Neural progenitor cell (in vitro differentiated cells): ENCODE measurements at regions not wholly inside any gene's neighbourhood (a gene's known extent, or its start where the extent isn't known, plus 50 kb on each side); places are given as distances from the start of the nearest gene placed in this dataset.

Experiments used
- DNase-seq: peaks from one replicate; pipeline ENCODE4 v3.0.0-alpha.2; 2016; ENCODE audit warnings: low spot score
- H2AFZ ChIP-seq: fragments of 200-600 bp; sonication (generic); replicated peaks from 2 replicates; pipeline ENCODE4 v1.6.1; 2016; ENCODE audit warnings: antibody characterized with exemption
- H3F3A ChIP-seq: fragments of 200-600 bp; sonication (generic); 2 replicates; pipeline ENCODE4 v1.6.1; 2016; ENCODE audit warnings: antibody characterized with exemption, low read depth
- H3K27ac ChIP-seq: fragments of 200-600 bp; sonication (generic); 2 replicates; pipeline ENCODE4 v1.5.1; 2016; ENCODE audit warnings: mild to moderate bottlenecking
- H3K27me3 ChIP-seq: fragments of 200-600 bp; sonication (generic); 2 replicates; pipeline ENCODE4 v1.6.1; 2016; ENCODE audit warnings: mild to moderate bottlenecking, moderate library complexity
- H3K36me3 ChIP-seq: fragments of 200-600 bp; sonication (generic); 2 replicates; pipeline ENCODE4 v1.5.1; 2016
- H3K4me1 ChIP-seq: fragments of 200-600 bp; sonication (generic); 2 replicates; pipeline ENCODE4 v1.6.1; 2016; ENCODE audit warnings: mixed run types
- H3K4me2 ChIP-seq: fragments of 200-600 bp; sonication (generic); 2 replicates; pipeline ENCODE4 v1.6.1; 2016
- H3K4me3 ChIP-seq: fragments of 200-600 bp; sonication (generic); 2 replicates; pipeline ENCODE4 v1.5.1; 2016
- H3K79me2 ChIP-seq: fragments of 200-600 bp; sonication (generic); 2 replicates; pipeline ENCODE4 v1.6.1; 2016; ENCODE audit warnings: low read depth
- H3K9ac ChIP-seq: fragments of 200-600 bp; sonication (generic); 2 replicates; pipeline ENCODE4 v1.6.1; 2016
- H3K9me3 ChIP-seq: fragments of 200-600 bp; sonication (generic); 2 replicates; pipeline ENCODE4 v1.5.1; 2016; ENCODE audit warnings: low read depth
- H4K20me1 ChIP-seq: fragments of 200-600 bp; sonication (generic); 2 replicates; pipeline ENCODE4 v1.6.1; 2016; ENCODE audit warnings: low read depth
- H3K27ac Mint-ChIP-seq: 3 replicates; pipeline ENCODE4 v1.8.0; 2021; ENCODE audit warnings: mixed read lengths
- H3K27me3 Mint-ChIP-seq: 2 replicates; pipeline ENCODE4 v1.8.0; 2022; ENCODE audit warnings: low read depth, mild to moderate bottlenecking, inconsistent platforms, moderate library complexity, mixed read lengths; ENCODE audit not compliant: insufficient read depth
- H3K36me3 Mint-ChIP-seq: 3 replicates; pipeline ENCODE4 v1.8.0; 2021; ENCODE audit warnings: mixed read lengths
- H3K4me1 Mint-ChIP-seq: 3 replicates; pipeline ENCODE4 v1.8.0; 2021; ENCODE audit warnings: mixed read lengths
- H3K4me3 Mint-ChIP-seq: 3 replicates; pipeline ENCODE4 v1.8.0; 2021; ENCODE audit warnings: mild to moderate bottlenecking, moderate library complexity, mixed read lengths
- H3K9me3 Mint-ChIP-seq: 3 replicates; pipeline ENCODE4 v1.8.0; 2020; ENCODE audit warnings: mixed read lengths
- CTCF ChIP-seq: fragments of 200-600 bp; sonication (generic); IDR thresholded peaks from 2 replicates; pipeline ENCODE4 v1.5.1; 2017; ENCODE audit warnings: antibody characterized with exemption, mild to moderate bottlenecking
- EZH2 ChIP-seq: fragments of 200-600 bp; sonication (generic); IDR thresholded peaks from 2 replicates; pipeline ENCODE4 v1.6.1; 2017; ENCODE audit warnings: antibody characterized with exemption, mild to moderate bottlenecking, moderate library complexity
- EZH2phosphoT487 ChIP-seq: fragments of 200-600 bp; sonication (generic); IDR thresholded peaks from 2 replicates; pipeline ENCODE4 v1.6.1; 2017; ENCODE audit warnings: antibody characterized with exemption

- no peak for DNase-seq
- H3K27ac Mint-ChIP-seq: no peak overlapping the region
- no peaks in the 10 kb centered on the region for H3K9me3 ChIP-seq
- no peak overlapping the region for H3K4me3 Mint-ChIP-seq
- H3K4me2 ChIP-seq: no peak overlapping the region
- no peaks in the 10 kb centered on the region for H3K79me2 ChIP-seq
- peaks cover 14% of the 10 kb centered on the region for H3K36me3 Mint-ChIP-seq
- TF ChIP-seq EZH2phosphoT487: no peak
- TF ChIP-seq CTCF: no peak
- TF ChIP-seq EZH2: no peak
- peaks cover 7% of the 10 kb centered on the region for H3K27me3 Mint-ChIP-seq
- no peak overlapping the region for H2AFZ ChIP-seq
- no peak overlapping the region for H3K9ac ChIP-seq
- H3K4me1 ChIP-seq: peaks cover 13% of the 10 kb centered on the region
- H3K9me3 Mint-ChIP-seq: peaks cover 40% of the 10 kb centered on the region
- peaks cover 7% of the 10 kb centered on the region for H3F3A ChIP-seq
- peaks cover 20% of the 10 kb centered on the region for H3K4me1 Mint-ChIP-seq
- H3K36me3 ChIP-seq: no peaks in the 10 kb centered on the region
- no peak overlapping the region for H3K27ac ChIP-seq
- no peaks in the 10 kb centered on the region for H4K20me1 ChIP-seq
- H3K4me3 ChIP-seq: no peak overlapping the region
- no peaks in the 10 kb centered on the region for H3K27me3 ChIP-seq
Observed at GRCh38 chr2:203803053-203803429, 64.5 kb upstream of the CTLA4 start.

- H3K36me3 Mint-ChIP-seq: peaks cover 14% of the 10 kb centered on the region
- H3K9ac ChIP-seq: no peak overlapping the region
- H3K79me2 ChIP-seq: no peaks in the 10 kb centered on the region
- no peak overlapping the region for H3K27ac Mint-ChIP-seq
- no peak overlapping the region for H3K4me3 ChIP-seq
- H3K4me1 ChIP-seq: peaks cover 22% of the 10 kb centered on the region
- no peak overlapping the region for H3K4me2 ChIP-seq
- H3K36me3 ChIP-seq: no peaks in the 10 kb centered on the region
- no peak for DNase-seq
- H3K27ac ChIP-seq: no peak overlapping the region
- H3K27me3 ChIP-seq: no peaks in the 10 kb centered on the region
- no peak for TF ChIP-seq EZH2
- TF ChIP-seq CTCF: no peak
- no peak for TF ChIP-seq EZH2phosphoT487
- peaks cover 7% of the 10 kb centered on the region for H3K27me3 Mint-ChIP-seq
- H4K20me1 ChIP-seq: no peaks in the 10 kb centered on the region
- peaks cover 40% of the 10 kb centered on the region for H3K9me3 Mint-ChIP-seq
- H3F3A ChIP-seq: peaks cover 7% of the 10 kb centered on the region
- no peak overlapping the region for H3K4me3 Mint-ChIP-seq
- peaks cover 30% of the 10 kb centered on the region for H3K4me1 Mint-ChIP-seq
- H2AFZ ChIP-seq: no peak overlapping the region
- no peaks in the 10 kb centered on the region for H3K9me3 ChIP-seq
Observed at GRCh38 chr2:203804070-203804469, 63.5 kb upstream of the CTLA4 start.

GRCh38 chr2:203804764-203805485, 62.6 kb upstream of the CTLA4 start:
- Histone ChIP-seq H3K36me3 (no peaks in the 10 kb centered on the region), H3K4me1 (peaks cover 24% of the 10 kb centered on the region), H3K79me2 (no peaks in the 10 kb centered on the region), H3K4me3 (no peak overlapping the region), H4K20me1 (no peaks in the 10 kb centered on the region), H3K4me2 (no peak overlapping the region), H3K27ac (no peak overlapping the region), H3K27me3 (no peaks in the 10 kb centered on the region), H3F3A (peaks cover 7% of the 10 kb centered on the region), H2AFZ (no peak overlapping the region), H3K9ac (no peak overlapping the region), H3K9me3 (no peaks in the 10 kb centered on the region)
- peaks cover 37% of the 10 kb centered on the region for H3K4me1 Mint-ChIP-seq
- H3K36me3 Mint-ChIP-seq: peaks cover 14% of the 10 kb centered on the region
- no peak for DNase-seq
- H3K27me3 Mint-ChIP-seq: peaks cover 6% of the 10 kb centered on the region
- H3K4me3 Mint-ChIP-seq: no peak overlapping the region
- peaks cover 40% of the 10 kb centered on the region for H3K9me3 Mint-ChIP-seq
- TF ChIP-seq CTCF (no peak), EZH2phosphoT487 (no peak), EZH2 (no peak)
- peak overlapping the region; percentile 6 for H3K27ac Mint-ChIP-seq
